ENCODE measurements at regions not wholly inside any gene's neighbourhood (a gene's known extent, or its start where the extent isn't known, plus 50 kb on each side); places are given as distances from the start of the nearest gene placed in this dataset.

DNA sequence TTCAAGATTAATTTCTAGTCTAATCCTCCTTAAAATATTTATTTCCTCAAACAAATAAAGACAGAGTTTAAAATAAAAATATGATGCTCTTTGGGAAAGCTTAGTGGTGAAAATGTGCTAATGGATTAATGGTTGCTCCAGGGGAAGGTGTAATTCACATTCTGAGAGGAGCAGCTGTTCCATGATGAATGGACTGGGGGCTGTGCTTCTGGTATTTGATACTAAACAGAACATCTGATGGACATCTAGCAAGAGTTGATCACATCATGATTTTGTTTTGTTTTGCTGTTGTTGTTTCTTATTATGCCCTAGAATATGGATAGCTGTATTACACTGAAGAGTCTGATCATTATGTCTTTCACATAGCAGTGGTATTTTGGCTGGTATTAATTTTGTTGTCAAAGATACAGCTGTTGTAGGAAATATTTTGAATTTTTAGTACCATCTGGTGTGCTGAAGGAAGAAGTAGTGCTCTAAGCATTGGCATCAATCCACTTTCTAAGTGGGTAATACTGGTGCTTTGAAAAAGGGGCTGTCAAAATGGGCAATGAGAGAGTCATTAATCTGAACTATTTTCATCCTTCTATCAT is 296.4 kb downstream of the ADAMTS20 start:
- TF ChIP-seq, protein P1, sequence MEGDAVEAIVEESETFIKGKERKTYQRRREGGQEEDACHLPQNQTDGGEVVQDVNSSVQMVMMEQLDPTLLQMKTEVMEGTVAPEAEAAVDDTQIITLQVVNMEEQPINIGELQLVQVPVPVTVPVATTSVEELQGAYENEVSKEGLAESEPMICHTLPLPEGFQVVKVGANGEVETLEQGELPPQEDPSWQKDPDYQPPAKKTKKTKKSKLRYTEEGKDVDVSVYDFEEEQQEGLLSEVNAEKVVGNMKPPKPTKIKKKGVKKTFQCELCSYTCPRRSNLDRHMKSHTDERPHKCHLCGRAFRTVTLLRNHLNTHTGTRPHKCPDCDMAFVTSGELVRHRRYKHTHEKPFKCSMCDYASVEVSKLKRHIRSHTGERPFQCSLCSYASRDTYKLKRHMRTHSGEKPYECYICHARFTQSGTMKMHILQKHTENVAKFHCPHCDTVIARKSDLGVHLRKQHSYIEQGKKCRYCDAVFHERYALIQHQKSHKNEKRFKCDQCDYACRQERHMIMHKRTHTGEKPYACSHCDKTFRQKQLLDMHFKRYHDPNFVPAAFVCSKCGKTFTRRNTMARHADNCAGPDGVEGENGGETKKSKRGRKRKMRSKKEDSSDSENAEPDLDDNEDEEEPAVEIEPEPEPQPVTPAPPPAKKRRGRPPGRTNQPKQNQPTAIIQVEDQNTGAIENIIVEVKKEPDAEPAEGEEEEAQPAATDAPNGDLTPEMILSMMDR (IDR thresholded peaks at IDR 0.05) = no peak
- TF ChIP-seq POLR2A (IDR thresholded peaks at IDR 0.05) = no peak

Data from adrenal gland (tissue), 5 donors.